ENCODE measurements at regions not wholly inside any gene's neighbourhood (a gene's known extent, or its start where the extent isn't known, plus 50 kb on each side); places are given as distances from the start of the nearest gene placed in this dataset.

GRCh38 chr9:115910959-115911358, 242.6 kb upstream of the PAPPA start:
- TF ChIP-seq CTCF (IDR thresholded peaks at IDR 0.05): no peak
- TF ChIP-seq POLR2A (IDR thresholded peaks at IDR 0.05): no peak
